Smooth muscle cell (in vitro differentiated cells): ENCODE measurements at regions not wholly inside any gene's neighbourhood (a gene's known extent, or its start where the extent isn't known, plus 50 kb on each side); places are given as distances from the start of the nearest gene placed in this dataset.
A peak's percentile ranks its signal among the peaks of the same experiment; 100 is the strongest.

Experiments
- DNase-seq: peaks from one replicate; lab custom pipeline; 2025; ENCODE audit not compliant: unreplicated experiment; lab: John Stamatoyannopoulos, UW
- H2AFZ ChIP-seq: fragments of 200-600 bp; sonication (generic); 2 replicates; pipeline ENCODE4 v1.6.0; 2016; ENCODE audit warnings: antibody characterized with exemption, low read depth, mild to moderate bottlenecking
- H3F3A ChIP-seq: fragments of 200-600 bp; sonication (generic); 2 replicates; pipeline ENCODE4 v1.6.0; 2017; ENCODE audit warnings: antibody characterized with exemption, low read depth
- H3K27ac ChIP-seq: fragments of 200-600 bp; sonication (generic); 2 replicates; pipeline ENCODE4 v1.5.1; 2016; ENCODE audit warnings: low read depth, mild to moderate bottlenecking
- H3K27me3 ChIP-seq: fragments of 200-600 bp; sonication (generic); 2 replicates; pipeline ENCODE4 v1.6.1; 2016; ENCODE audit warnings: low read depth, mild to moderate bottlenecking
- H3K36me3 ChIP-seq: fragments of 200-600 bp; sonication (generic); 2 replicates; pipeline ENCODE4 v1.5.1; 2016; ENCODE audit warnings: low read depth
- H3K4me1 ChIP-seq: fragments of 200-600 bp; sonication (generic); 2 replicates; pipeline ENCODE4 v1.5.1; 2016; ENCODE audit warnings: low read depth
- H3K4me2 ChIP-seq: fragments of 200-600 bp; sonication (generic); 2 replicates; pipeline ENCODE4 v1.6.0; 2016; ENCODE audit warnings: mild to moderate bottlenecking
- H3K4me3 ChIP-seq: fragments of 200-600 bp; sonication (generic); 2 replicates; pipeline ENCODE4 v1.5.1; 2016; ENCODE audit warnings: mild to moderate bottlenecking
- H3K79me2 ChIP-seq: fragments of 200-600 bp; sonication (generic); 2 replicates; pipeline ENCODE4 v1.6.0; 2016; ENCODE audit warnings: low read depth, mild to moderate bottlenecking
- H3K9ac ChIP-seq: fragments of 200-600 bp; sonication (generic); 2 replicates; pipeline ENCODE4 v1.6.0; 2016; ENCODE audit warnings: low read depth
- H3K9me3 ChIP-seq: fragments of 200-600 bp; sonication (generic); replicated peaks from 2 replicates; pipeline ENCODE4 v1.5.1; 2016; ENCODE audit warnings: low read depth
- H4K20me1 ChIP-seq: fragments of 200-600 bp; sonication (generic); 2 replicates; pipeline ENCODE4 v1.6.0; 2016; ENCODE audit warnings: low read depth
- CTCF ChIP-seq: fragments of 200-600 bp; sonication (generic); IDR thresholded peaks from 2 replicates; pipeline ENCODE4 v1.5.1; 2017; ENCODE audit warnings: borderline replicate concordance, mild to moderate bottlenecking, antibody characterized with exemption; ENCODE audit not compliant: insufficient read depth, poor library complexity, severe bottlenecking
- WGBS: methylation state at CpG from one replicate; pipeline ENCODE4 v1.1.7; 2016; ENCODE audit warnings: low lambda C conversion rate; 5-methylcytosine and 5-hydroxymethylcytosine counted together

GRCh38 chr12:65605019-65605418 is 219.3 kb upstream of the HMGA2 start:
- H3K9ac ChIP-seq: peak overlapping the region; percentile 72
- no peak overlapping the region for H2AFZ ChIP-seq
- no peaks in the 10 kb centered on the region for H3K9me3 ChIP-seq
- TF ChIP-seq CTCF: no peak
- H4K20me1 ChIP-seq: no peaks in the 10 kb centered on the region
- H3K27ac ChIP-seq: peak overlapping the region; percentile 92
- peaks cover 31% of the 10 kb centered on the region for H3K4me1 ChIP-seq
- DNase-seq: no peak
- H3K4me2 ChIP-seq: peak overlapping the region; percentile 89
- peaks cover 2% of the 10 kb centered on the region for H3K36me3 ChIP-seq
- 41% methylated on average over 2 of the region's 2 CpGs for WGBS
- peaks cover 26% of the 10 kb centered on the region for H3F3A ChIP-seq
- no peaks in the 10 kb centered on the region for H3K27me3 ChIP-seq
- H3K79me2 ChIP-seq: peaks cover 9% of the 10 kb centered on the region
- no peak overlapping the region for H3K4me3 ChIP-seq

- Histone ChIP-seq H3K9ac (no peak overlapping the region), H3K27ac (peak overlapping the region; percentile 92), H3K4me1 (peaks cover 31% of the 10 kb centered on the region), H3F3A (peaks cover 26% of the 10 kb centered on the region), H4K20me1 (no peaks in the 10 kb centered on the region), H3K4me3 (no peak overlapping the region), H3K79me2 (peaks cover 9% of the 10 kb centered on the region), H3K9me3 (no peaks in the 10 kb centered on the region), H3K27me3 (no peaks in the 10 kb centered on the region), H3K4me2 (no peak overlapping the region), H3K36me3 (peaks cover 2% of the 10 kb centered on the region), H2AFZ (no peak overlapping the region)
- 78% methylated on average over 4 of the region's 4 CpGs for WGBS
- TF ChIP-seq CTCF: no peak
- no peak for DNase-seq
These were observed 218.1 kb upstream of the HMGA2 start for GRCh38 chr12:65606008-65606766.

GRCh38 chr12:65607401-65607841 is 216.9 kb upstream of the HMGA2 start:
- Histone ChIP-seq H3K4me2 (no peak overlapping the region), H3K4me1 (peaks cover 26% of the 10 kb centered on the region), H3K27ac (peak overlapping the region; percentile 41)

More at GRCh38 chr12:65607401-65607841, 216.9 kb upstream of the HMGA2 start:
- Histone ChIP-seq H3F3A (peaks cover 15% of the 10 kb centered on the region), H3K4me3 (no peak overlapping the region), H2AFZ (no peak overlapping the region), H3K36me3 (peaks cover 2% of the 10 kb centered on the region), H3K9ac (no peak overlapping the region), H3K27me3 (no peaks in the 10 kb centered on the region), H3K9me3 (no peaks in the 10 kb centered on the region), H4K20me1 (no peaks in the 10 kb centered on the region), H3K79me2 (peaks cover 9% of the 10 kb centered on the region)
- WGBS: 59% methylated on average over 3 of the region's 3 CpGs
- DNase-seq: no peak
- no peak for TF ChIP-seq CTCF
